ENCODE measurements at regions not wholly inside any gene's neighbourhood (a gene's known extent, or its start where the extent isn't known, plus 50 kb on each side); places are given as distances from the start of the nearest gene placed in this dataset.

GRCh38 chr4:1466034-1466862 is 60.0 kb upstream of the NKX1-1 start:
- no peak for TF ChIP-seq EZH2 (IDR thresholded peaks at IDR 0.05; ENCODE audit: insufficient read depth, low read length)
- TF ChIP-seq CTCF (IDR thresholded peaks at IDR 0.05; ENCODE audit: insufficient read depth, low read depth, low read length) = no peak

All from astrocyte (in vitro differentiated cells and primary cell).